HEK293T (cell line): ENCODE measurements at regions not wholly inside any gene's neighbourhood (a gene's known extent, or its start where the extent isn't known, plus 50 kb on each side); places are given as distances from the start of the nearest gene placed in this dataset.

Source experiments
- CTCF ChIA-PET: fragments of 350-600 bp; formaldehyde crosslinking; extraction: SDS; loops from one replicate; lab custom pipeline; 2021; ENCODE audit warnings: antibody characterized with exemption, inconsistent platforms; lab: Yijun Ruan, JAX
- POLR2A ChIA-PET: fragments of 350-600 bp; formaldehyde crosslinking; extraction: SDS; loops from one replicate; lab custom pipeline; 2020; ENCODE audit warnings: antibody characterized with exemption, inconsistent platforms; lab: Yijun Ruan, JAX
- DNase-seq: peaks from one replicate; pipeline ENCODE4 v3.0.0; 2012; ENCODE audit warnings: mixed read lengths; ENCODE audit errors: extremely low spot score
- ARNT ChIP-seq: fragments of 450-650 bp; IDR thresholded peaks from 2 replicates; pipeline ENCODE4 v1.6.1; 2017; ENCODE audit warnings: mild to moderate bottlenecking
- BHLHE40 ChIP-seq: fragments of 450-650 bp; IDR thresholded peaks from 2 replicates; pipeline ENCODE4 v1.6.1; 2016; ENCODE audit warnings: mild to moderate bottlenecking, moderate library complexity, borderline replicate concordance
- CTBP1 ChIP-seq: fragments of 450-650 bp; IDR thresholded peaks from 2 replicates; pipeline ENCODE4 v1.6.1; 2016; ENCODE audit warnings: borderline replicate concordance
- ELF4 ChIP-seq: fragments of 450-650 bp; IDR thresholded peaks from 2 replicates; pipeline ENCODE4 v1.6.1; 2017; ENCODE audit warnings: antibody characterized with exemption
- FOXA1 ChIP-seq: fragments of 450-650 bp; IDR thresholded peaks from 2 replicates; pipeline ENCODE4 v1.6.1; 2016; ENCODE audit warnings: mild to moderate bottlenecking
- FOXK2 ChIP-seq: fragments of 450-650 bp; IDR thresholded peaks from 2 replicates; pipeline ENCODE4 v1.6.1; 2016; ENCODE audit warnings: mild to moderate bottlenecking
- FOXM1 ChIP-seq: fragments of 450-650 bp; IDR thresholded peaks from 2 replicates; pipeline ENCODE4 v1.6.1; 2017; ENCODE audit warnings: mild to moderate bottlenecking, borderline replicate concordance
- HDGF ChIP-seq: fragments of 450-650 bp; IDR thresholded peaks from 2 replicates; pipeline ENCODE4 v1.6.1; 2017; ENCODE audit warnings: antibody characterized with exemption, borderline replicate concordance
- L3MBTL2 ChIP-seq: fragments of 450-650 bp; conservative IDR thresholded peaks from 2 replicates; pipeline ENCODE4 v1.6.1; 2016; ENCODE audit warnings: mild to moderate bottlenecking
- LEF1 ChIP-seq: fragments of 450-650 bp; IDR thresholded peaks from 2 replicates; pipeline ENCODE4 v1.6.1; 2017; ENCODE audit warnings: mild to moderate bottlenecking, borderline replicate concordance
- NFRKB ChIP-seq: fragments of 450-650 bp; IDR thresholded peaks from 2 replicates; pipeline ENCODE4 v1.6.1; 2016; ENCODE audit warnings: mild to moderate bottlenecking, moderate library complexity
- PKNOX1 ChIP-seq: fragments of 450-650 bp; IDR thresholded peaks from 2 replicates; pipeline ENCODE4 v1.6.1; 2016
- SP1 ChIP-seq: fragments of 450-650 bp; IDR thresholded peaks from 2 replicates; pipeline ENCODE4 v1.6.1; 2017
- SUZ12 ChIP-seq: fragments of 450-650 bp; IDR thresholded peaks from 2 replicates; pipeline ENCODE4 v1.6.1; 2016; ENCODE audit warnings: mild to moderate bottlenecking
- TARDBP ChIP-seq: fragments of 450-650 bp; IDR thresholded peaks from 2 replicates; pipeline ENCODE4 v1.6.1; 2016
- ZNF384 ChIP-seq: fragments of 450-650 bp; IDR thresholded peaks from 2 replicates; pipeline ENCODE4 v1.6.1; 2016

GRCh38 chrX:150148749-150149672 lies 210.7 kb upstream of the EOLA2 start:
- ChIA-PET POLR2A (no interaction called here), CTCF (no interaction called here)
- TF ChIP-seq FOXM1 (no peak), SUZ12 (no peak), HDGF (no peak), ELF4 (no peak), CTBP1 (no peak), NFRKB (no peak), FOXK2 (no peak), SP1 (no peak), PKNOX1 (no peak), FOXA1 (no peak), BHLHE40 (no peak), LEF1 (no peak), L3MBTL2 (no peak), ZNF384 (no peak), ARNT (no peak), TARDBP (no peak)
- DNase-seq, result no peak

- CTCF ChIA-PET, result no interaction called here
- no peak for TF ChIP-seq ZNF384
Observed at GRCh38 chrX:150150076-150150779, 211.9 kb upstream of the EOLA2 start.

GRCh38 chrX:150150780-150151125 lies 212.4 kb upstream of the MAMLD1 start:
- no peak for DNase-seq
- CTCF ChIA-PET, result no interaction called here
- POLR2A ChIA-PET, result no interaction called here
- TF ChIP-seq L3MBTL2, result no peak
- no peak for TF ChIP-seq BHLHE40
- TF ChIP-seq LEF1, result no peak
- no peak for TF ChIP-seq PKNOX1
- no peak for TF ChIP-seq TARDBP
- no peak for TF ChIP-seq ZNF384
- no peak for TF ChIP-seq SP1
- TF ChIP-seq FOXK2, result no peak
- TF ChIP-seq FOXA1, result no peak
- no peak for TF ChIP-seq HDGF
- no peak for TF ChIP-seq SUZ12
- TF ChIP-seq ARNT, result no peak

More at GRCh38 chrX:150150076-150150779, 211.9 kb upstream of the EOLA2 start:
- DNase-seq, result no peak
- POLR2A ChIA-PET, result no interaction called here

- no peak for DNase-seq
- POLR2A ChIA-PET, result no interaction called here
- CTCF ChIA-PET, result no interaction called here
- TF ChIP-seq LEF1 (no peak), FOXA1 (no peak), SUZ12 (no peak), ZNF384 (no peak), L3MBTL2 (no peak), ARNT (no peak), CTBP1 (no peak), SP1 (no peak), HDGF (no peak), PKNOX1 (no peak), FOXM1 (no peak), ELF4 (no peak)
Observed at GRCh38 chrX:150152036-150152435, 211.1 kb upstream of the MAMLD1 start.

GRCh38 chrX:150152546-150152945 lies 210.6 kb upstream of the MAMLD1 start:
- CTCF ChIA-PET, result interaction anchor here (0.6 kb wide), 1 partner anchor 64 kb away, joined by 3 read pairs; no protein-coding TSS in a partner anchor
- no peak for DNase-seq
- TF ChIP-seq PKNOX1 (no peak), FOXA1 (no peak), FOXM1 (no peak), ELF4 (no peak), HDGF (no peak), ZNF384 (no peak), BHLHE40 (no peak)
- POLR2A ChIA-PET, result no interaction called here
